GM21526 (cell line): ENCODE measurements at regions not wholly inside any gene's neighbourhood (a gene's known extent, or its start where the extent isn't known, plus 50 kb on each side); places are given as distances from the start of the nearest gene placed in this dataset.

ENCODE experiments used
- ATAC-seq: cut with Tn5 transposase; IDR thresholded peaks from one replicate; pipeline ENCODE4 v1.9.1; 2021; ENCODE audit warnings: moderate library complexity; ENCODE audit not compliant: unreplicated experiment, low FRiP score

DNA sequence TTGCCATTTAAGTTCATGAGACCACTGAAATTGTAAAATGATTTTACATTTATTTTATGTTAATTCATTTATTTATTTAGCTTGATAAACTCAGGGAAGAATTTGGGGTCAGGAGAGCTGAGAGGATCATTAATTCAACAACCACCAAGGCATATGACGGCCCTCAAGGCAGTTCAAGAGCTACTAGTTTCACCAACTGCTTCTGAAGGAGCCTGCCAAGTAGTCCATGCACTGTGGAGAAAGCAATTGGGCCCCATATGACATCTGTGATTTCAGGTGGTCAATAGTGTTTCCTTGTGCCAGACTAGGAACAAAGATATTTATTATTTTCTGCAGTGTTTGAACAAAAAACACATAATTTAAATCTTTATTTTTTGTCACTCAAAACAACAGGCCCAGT, 236.4 kb downstream of the CASP12 start:
- ATAC-seq: no peak

DNA sequence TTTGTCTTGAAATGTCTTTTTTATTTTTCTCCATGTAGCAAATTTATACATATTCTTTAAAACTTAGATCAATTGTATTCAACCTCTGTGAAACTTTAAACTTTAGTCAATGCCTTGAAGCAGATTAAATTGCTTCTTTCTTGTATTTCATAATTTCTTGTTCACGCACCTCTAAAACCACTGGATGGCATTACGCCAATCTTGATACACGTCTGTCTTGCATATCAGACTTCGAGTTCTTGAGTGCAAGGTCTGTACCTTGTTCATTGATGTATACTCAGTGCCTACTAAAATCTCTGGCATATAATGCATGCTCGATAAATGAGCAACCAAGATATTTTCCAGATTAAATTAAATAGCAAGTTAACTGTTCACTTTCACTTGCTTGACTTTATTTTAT, 236.8 kb downstream of the CASP12 start:
- ATAC-seq: no peak

DNA sequence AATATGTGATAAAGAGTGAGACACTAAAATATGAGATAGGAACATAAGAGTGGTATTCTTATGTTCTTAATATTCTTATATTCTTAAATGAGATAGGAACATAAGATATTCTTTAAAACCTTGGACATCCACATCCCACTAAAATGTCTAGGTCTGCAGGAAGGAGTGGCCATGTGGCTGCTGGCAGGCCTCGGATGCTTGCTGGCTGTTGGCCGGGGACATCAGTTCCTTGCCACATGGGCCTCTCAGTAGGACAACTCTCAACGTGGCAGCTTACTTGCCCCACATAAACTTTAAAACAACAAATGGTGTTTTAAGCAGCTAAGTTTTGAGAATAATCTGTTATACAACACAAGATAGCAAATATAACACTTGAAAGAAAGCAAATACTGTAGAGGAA, 240.1 kb downstream of the CASP12 start:
- no peak for ATAC-seq

DNA sequence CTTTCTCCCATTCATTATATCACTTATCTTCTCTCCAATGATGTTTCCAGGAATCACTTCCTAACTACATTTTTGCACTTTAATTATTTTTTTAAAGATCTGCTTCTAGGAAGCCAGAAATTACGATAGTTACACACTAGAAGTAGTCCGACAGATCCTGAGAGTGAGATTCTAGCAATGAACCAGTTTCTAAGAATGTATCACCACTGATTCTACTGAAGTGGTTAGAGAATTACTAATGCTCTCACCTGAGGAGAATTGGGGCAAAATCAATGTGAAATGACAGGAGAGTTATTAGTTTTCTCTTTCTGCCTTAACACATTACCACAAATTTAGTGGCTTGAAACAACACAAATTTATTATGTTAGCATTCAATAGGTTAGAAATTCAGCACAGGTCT, 241.2 kb downstream of the CASP12 start:
- no peak for ATAC-seq

DNA sequence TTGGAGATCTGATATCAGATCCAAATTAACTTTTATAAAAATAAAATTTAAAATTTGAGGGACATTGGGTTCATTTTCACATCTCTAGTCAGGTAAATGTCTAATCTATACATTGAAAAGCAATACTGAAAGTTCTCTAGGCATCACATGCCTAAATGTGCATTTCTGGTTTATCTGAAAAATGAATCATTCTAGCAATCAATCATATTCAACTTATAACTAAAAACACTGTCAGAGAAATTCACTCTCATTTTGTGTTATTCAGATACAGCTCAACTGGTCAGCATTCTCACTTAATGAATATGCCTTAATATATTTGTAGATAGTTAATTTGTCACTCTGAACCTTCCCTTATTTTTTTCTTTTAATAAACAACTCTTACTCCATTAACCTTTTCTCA, 243.2 kb downstream of the CASP12 start:
- no peak for ATAC-seq

GRCh38 chr11:104654181-104654813, 244.0 kb downstream of the CASP12 start:
- no peak for ATAC-seq

GRCh38 chr11:104653407-104653806, 244.9 kb downstream of the CASP12 start:
- ATAC-seq: no peak

- ATAC-seq: no peak
Measured at GRCh38 chr11:104652996-104653395, 245.3 kb downstream of the CASP12 start.

DNA sequence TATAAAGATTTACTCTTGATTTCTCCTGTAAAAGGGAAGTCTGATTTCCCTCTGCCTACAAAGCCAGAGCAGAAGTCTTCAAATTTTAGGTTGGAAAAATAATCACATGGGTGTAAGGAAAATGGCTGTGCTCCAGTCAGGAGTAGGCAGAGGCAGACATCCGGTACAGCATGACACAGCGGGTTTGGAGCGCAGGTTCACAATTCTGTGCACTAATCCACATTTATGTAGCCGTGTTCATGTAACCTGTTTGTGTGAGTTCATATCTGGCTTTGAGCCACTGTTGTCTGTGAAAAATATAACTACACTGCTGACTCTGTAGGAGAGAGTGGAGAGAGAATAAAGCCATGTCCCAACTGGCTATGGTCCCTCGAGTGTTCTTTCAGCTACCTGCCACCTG, 248.0 kb downstream of the CASP12 start:
- ATAC-seq: no peak

- ATAC-seq: no peak
Measured at GRCh38 chr11:104649002-104649401, 249.3 kb downstream of the CASP12 start.

GRCh38 chr11:104645261-104646222, 252.7 kb downstream of the CASP12 start:
- no peak for ATAC-seq

GRCh38 chr11:104637662-104638170, 260.5 kb downstream of the CASP12 start:
- no peak for ATAC-seq

GRCh38 chr11:104633226-104633625, 265.0 kb downstream of the CASP12 start:
- ATAC-seq: no peak

GRCh38 chr11:104630352-104630751, 267.9 kb downstream of the CASP12 start:
- no peak for ATAC-seq

- no peak for ATAC-seq
Measured at GRCh38 chr11:104625246-104625645, 273.0 kb downstream of the CASP12 start.

DNA sequence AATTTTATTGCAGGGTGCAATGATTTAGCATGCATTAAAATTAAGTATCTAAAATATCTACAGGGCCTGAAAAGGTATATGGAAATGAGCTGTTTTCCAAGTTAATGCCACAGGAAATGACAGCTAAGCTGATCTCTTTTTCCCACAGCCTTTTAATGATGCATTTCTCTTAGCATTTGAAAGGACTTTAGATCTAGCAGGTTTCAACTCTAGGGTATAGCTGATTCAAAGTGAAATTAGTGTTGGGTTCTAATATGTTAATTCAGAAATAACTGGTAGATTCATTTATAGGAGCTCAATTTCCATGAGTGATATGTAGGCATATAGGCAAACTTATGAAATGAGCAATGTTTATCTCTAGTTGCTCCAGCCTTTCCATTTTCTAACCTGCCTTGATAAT, 274.2 kb downstream of the CASP12 start:
- no peak for ATAC-seq

GRCh38 chr11:104623518-104623917, 274.7 kb downstream of the CASP12 start:
- ATAC-seq: no peak

GRCh38 chr11:104620991-104621390, 277.3 kb downstream of the CASP12 start:
- ATAC-seq: no peak

- no peak for ATAC-seq
Measured at GRCh38 chr11:104619751-104620150, 278.5 kb downstream of the CASP12 start.

- ATAC-seq: no peak
Measured at GRCh38 chr11:104618954-104619353, 279.3 kb downstream of the CASP12 start.

DNA sequence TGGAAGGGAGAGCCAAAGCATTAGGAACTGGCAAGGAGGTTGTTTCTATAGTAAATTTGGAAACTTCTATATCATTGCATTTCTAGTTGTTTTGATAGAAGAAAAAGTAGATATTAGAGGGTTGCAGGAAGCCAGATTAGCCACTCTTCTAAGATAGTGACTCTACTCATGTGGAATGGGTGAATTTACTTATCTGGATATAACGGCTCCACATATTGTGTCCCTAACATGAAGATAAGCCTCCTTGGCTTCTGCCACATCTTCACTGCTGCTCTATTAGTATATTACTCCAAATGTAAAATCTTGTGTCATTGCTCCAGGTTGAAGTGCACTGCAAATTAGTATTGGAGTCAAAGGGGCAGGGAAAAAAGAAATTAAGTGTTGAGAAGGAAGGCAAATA, 283.3 kb downstream of the CASP12 start:
- no peak for ATAC-seq
